GM12874 (cell line): ENCODE measurements at regions not wholly inside any gene's neighbourhood (a gene's known extent, or its start where the extent isn't known, plus 50 kb on each side); places are given as distances from the start of the nearest gene placed in this dataset.

Experiments used
- TF ChIP-seq, protein P1 (sequence below): IDR thresholded peaks from 2 replicates; pipeline ENCODE4 v1.5.1; 2011; ENCODE audit warnings: low read depth, mild to moderate bottlenecking, control low read depth, low read length, moderate library complexity; ENCODE audit not compliant: insufficient read depth

DNA sequence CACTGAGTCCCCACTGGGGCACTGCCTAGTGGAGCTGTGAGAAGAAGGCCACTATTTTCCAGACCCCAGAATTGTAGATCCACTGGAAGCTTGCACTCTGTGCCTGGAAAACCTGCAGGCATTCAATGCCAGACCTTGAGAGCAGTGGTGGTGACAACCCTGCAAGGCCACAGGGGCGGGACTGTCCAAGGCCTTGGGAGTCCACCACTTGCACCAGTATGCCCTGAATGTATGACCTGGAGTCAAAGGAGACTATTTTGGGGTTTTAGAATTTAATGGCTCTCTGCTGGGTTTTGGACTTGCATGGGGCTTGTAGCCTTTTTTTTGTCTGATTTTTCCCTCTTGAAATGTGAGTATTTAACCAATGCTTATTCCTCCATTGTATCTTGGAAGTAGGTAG, 145.8 kb downstream of the MSN start:
- TF ChIP-seq, protein P1, sequence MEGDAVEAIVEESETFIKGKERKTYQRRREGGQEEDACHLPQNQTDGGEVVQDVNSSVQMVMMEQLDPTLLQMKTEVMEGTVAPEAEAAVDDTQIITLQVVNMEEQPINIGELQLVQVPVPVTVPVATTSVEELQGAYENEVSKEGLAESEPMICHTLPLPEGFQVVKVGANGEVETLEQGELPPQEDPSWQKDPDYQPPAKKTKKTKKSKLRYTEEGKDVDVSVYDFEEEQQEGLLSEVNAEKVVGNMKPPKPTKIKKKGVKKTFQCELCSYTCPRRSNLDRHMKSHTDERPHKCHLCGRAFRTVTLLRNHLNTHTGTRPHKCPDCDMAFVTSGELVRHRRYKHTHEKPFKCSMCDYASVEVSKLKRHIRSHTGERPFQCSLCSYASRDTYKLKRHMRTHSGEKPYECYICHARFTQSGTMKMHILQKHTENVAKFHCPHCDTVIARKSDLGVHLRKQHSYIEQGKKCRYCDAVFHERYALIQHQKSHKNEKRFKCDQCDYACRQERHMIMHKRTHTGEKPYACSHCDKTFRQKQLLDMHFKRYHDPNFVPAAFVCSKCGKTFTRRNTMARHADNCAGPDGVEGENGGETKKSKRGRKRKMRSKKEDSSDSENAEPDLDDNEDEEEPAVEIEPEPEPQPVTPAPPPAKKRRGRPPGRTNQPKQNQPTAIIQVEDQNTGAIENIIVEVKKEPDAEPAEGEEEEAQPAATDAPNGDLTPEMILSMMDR = no peak

DNA sequence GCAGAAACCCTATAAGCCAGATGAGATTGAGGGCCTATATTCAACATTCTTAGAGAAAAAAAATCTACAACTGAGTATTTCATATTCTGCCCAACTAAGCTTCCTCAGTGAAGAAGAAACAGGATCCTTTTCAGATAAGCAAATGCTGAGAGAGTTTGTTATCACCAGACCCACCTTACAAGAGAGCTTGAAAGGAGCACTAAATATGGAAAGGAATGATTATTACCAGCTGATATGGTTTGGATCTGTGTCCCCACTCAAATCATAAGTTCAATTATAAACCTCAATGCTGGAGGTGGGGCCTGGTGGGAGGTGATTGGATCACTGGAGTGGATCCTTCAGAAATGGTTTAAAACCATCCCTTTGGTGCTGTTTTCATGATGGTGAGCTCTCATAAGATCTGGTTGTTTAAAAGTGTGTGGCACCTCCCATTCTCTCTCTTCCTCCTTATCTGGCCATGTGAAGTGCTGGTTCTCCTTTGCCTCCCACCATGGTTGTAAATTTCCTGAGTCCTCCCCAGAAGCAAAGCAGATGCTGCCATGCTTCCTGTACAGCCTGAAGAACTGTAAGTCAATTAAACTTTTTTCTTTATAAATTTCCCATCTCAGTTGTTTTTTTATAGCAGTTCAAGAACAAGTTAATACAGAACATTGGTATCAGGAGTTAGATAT, 144.2 kb downstream of the MSN start:
- TF ChIP-seq, protein P1 = no peak
